SK-N-SH (cell line): ENCODE measurements at regions not wholly inside any gene's neighbourhood (a gene's known extent, or its start where the extent isn't known, plus 50 kb on each side); places are given as distances from the start of the nearest gene placed in this dataset.

Experiments
- CTCF ChIA-PET: fragments of 300-600, 350-600 bp; formaldehyde crosslinking; extraction: SDS; loops from one replicate; lab custom pipeline; 2021; lab: Yijun Ruan, JAX
- POLR2A ChIA-PET: fragments of 350-600 bp; sonication (Branson Sonifier 250); formaldehyde crosslinking; extraction: SDS; loops from one replicate; lab custom pipeline; 2020; ENCODE audit warnings: antibody characterized with exemption, inconsistent platforms; lab: Yijun Ruan, JAX
- DNase-seq: peaks from one replicate; pipeline ENCODE4 v3.0.0; 2012
- H2AFZ ChIP-seq: fragments of 200-600 bp; sonication (generic); 2 replicates; pipeline ENCODE4 v1.8.1; 2016; ENCODE audit warnings: antibody characterized with exemption, mild to moderate bottlenecking, low read depth
- H3F3A ChIP-seq: fragments of 200-600 bp; sonication (generic); replicated peaks from 2 replicates; pipeline ENCODE3; 2016; ENCODE audit warnings: antibody characterized with exemption, mild to moderate bottlenecking; ENCODE audit not compliant: insufficient read depth
- H3K27ac ChIP-seq, 2 experiments: fragments of 200-500 bp in 1 of 2; fragments of 200-600 bp in 1 of 2; sonication (Bioruptor generic) in 1 of 2; sonication (generic), shearing (Covaris generic) in 1 of 2; 2 replicates each; pipeline versions ENCODE4 v1.5.1 to v1.6.1; 2014 to 2016; ENCODE audit warnings: low read depth in 2 of 2, inconsistent platforms in 1 of 2, low read length in 1 of 2, mild to moderate bottlenecking in 1 of 2, mixed read lengths in 1 of 2
- H3K27me3 ChIP-seq: fragments of 200-600 bp; sonication (generic), shearing (Covaris generic); 2 replicates; pipeline ENCODE4 v1.6.1; 2016; ENCODE audit warnings: mixed run types; ENCODE audit not compliant: insufficient read depth
- H3K36me3 ChIP-seq, 2 experiments: fragments of 200-500 bp in 1 of 2; fragments of 200-600 bp in 1 of 2; sonication (Bioruptor generic) in 1 of 2; sonication (generic) in 1 of 2; replicated peaks in 1 of 2; 2 replicates each; pipeline versions ENCODE3 to v1.5.1; 2014 to 2016; ENCODE audit warnings: low read length in 1 of 2, mild to moderate bottlenecking in 1 of 2; ENCODE audit not compliant: insufficient read depth in 2 of 2, control insufficient read depth in 1 of 2
- H3K4me1 ChIP-seq, 2 experiments: fragments of 200-500 bp in 1 of 2; fragments of 200-600 bp in 1 of 2; sonication (Bioruptor generic) in 1 of 2; sonication (generic), shearing (Covaris generic) in 1 of 2; 2 replicates each; pipeline versions ENCODE4 v1.5.1 to v1.6.1; 2014 to 2016; ENCODE audit warnings: low read depth in 1 of 2, low read length in 1 of 2, mixed run types in 1 of 2; ENCODE audit not compliant: insufficient read depth in 2 of 2, control insufficient read depth in 1 of 2
- H3K4me2 ChIP-seq: fragments of 200-600 bp; sonication (generic), shearing (Covaris generic); 2 replicates; pipeline ENCODE4 v1.6.1; 2017; ENCODE audit warnings: mixed run types
- H3K4me3 ChIP-seq, 2 experiments: fragments of 200-500 bp in 1 of 2; fragments of 200-600 bp in 1 of 2; sonication (Bioruptor generic) in 1 of 2; sonication (generic), shearing (Covaris generic) in 1 of 2; 2 replicates each; pipeline versions ENCODE4 v1.5.1 to v1.8.1; 2014 to 2016; ENCODE audit warnings: low read depth in 2 of 2, inconsistent platforms in 1 of 2, low read length in 1 of 2, mild to moderate bottlenecking in 1 of 2, mixed read lengths in 1 of 2, moderate library complexity in 1 of 2
- H3K79me2 ChIP-seq: fragments of 200-600 bp; sonication (generic); 2 replicates; pipeline ENCODE4 v1.8.1; 2017; ENCODE audit warnings: mild to moderate bottlenecking; ENCODE audit not compliant: insufficient read depth
- H3K9ac ChIP-seq: fragments of 200-600 bp; sonication (generic); 2 replicates; pipeline ENCODE4 v1.6.1; 2017; ENCODE audit warnings: mixed run types
- H3K9me2 ChIP-seq: fragments of 200-600 bp; sonication (generic); 2 replicates; pipeline ENCODE4 v1.6.1; 2017; ENCODE audit warnings: mixed run types
- H3K9me3 ChIP-seq: fragments of 200-600 bp; sonication (generic); 2 replicates; pipeline ENCODE4 v1.6.1; 2017; ENCODE audit warnings: mixed run types, mild to moderate bottlenecking, moderate library complexity
- H4K20me1 ChIP-seq: fragments of 200-600 bp; sonication (generic); 2 replicates; pipeline ENCODE4 v1.6.1; 2017; ENCODE audit warnings: mild to moderate bottlenecking, mixed run types; ENCODE audit not compliant: insufficient read depth
- CHD2 ChIP-seq: fragments of 150-350 bp; IDR thresholded peaks from 2 replicates; pipeline ENCODE4 v1.6.1; 2018; ENCODE audit warnings: low read length; ENCODE audit not compliant: partially characterized antibody
- CTCF ChIP-seq: fragments of 200-600 bp; sonication (generic); IDR thresholded peaks from 2 replicates; pipeline ENCODE4 v1.6.1; 2017; ENCODE audit warnings: antibody characterized with exemption, mild to moderate bottlenecking, moderate library complexity
- ELF1 ChIP-seq: IDR thresholded peaks from 2 replicates; pipeline ENCODE4 v1.4.0; 2012
- EZH2phosphoT487 ChIP-seq: fragments of 200-600 bp; sonication (generic); IDR thresholded peaks from 2 replicates; pipeline ENCODE4 v1.6.1; 2017; ENCODE audit warnings: low read depth, mixed run types, mild to moderate bottlenecking, antibody characterized with exemption, moderate library complexity, borderline replicate concordance
- FOSL2 ChIP-seq: IDR thresholded peaks from 2 replicates; pipeline ENCODE4 v1.4.0; 2012; ENCODE audit warnings: low read depth, mild to moderate bottlenecking, moderate library complexity, borderline replicate concordance
- RAD21 ChIP-seq: IDR thresholded peaks from 2 replicates; pipeline ENCODE4 v1.6.1; 2012; ENCODE audit warnings: mild to moderate bottlenecking, low read length
- RFX5 ChIP-seq: IDR thresholded peaks from 2 replicates; pipeline ENCODE4 v1.6.1; 2012; ENCODE audit warnings: mild to moderate bottlenecking, improper control_type of control experiment, low read length
- TEAD4 ChIP-seq: IDR thresholded peaks from 2 replicates; pipeline ENCODE4 v1.4.0; 2012; ENCODE audit warnings: mild to moderate bottlenecking, borderline replicate concordance; ENCODE audit not compliant: insufficient read depth
- WGBS: methylation state at CpG from one replicate; pipeline ENCODE4 v1.1.6; 2017; ENCODE audit warnings: low lambda C conversion rate; 5-methylcytosine and 5-hydroxymethylcytosine counted together
- TF ChIP-seq, protein P1 (sequence below): fragments of 150-350 bp; IDR thresholded peaks from 2 replicates; pipeline ENCODE4 v1.6.1; 2017; ENCODE audit warnings: antibody characterized with exemption, low read length, low read depth, borderline replicate concordance
- TF ChIP-seq, protein P2 (sequence below): fragments of 150-350 bp; IDR thresholded peaks from 2 replicates; pipeline ENCODE4 v1.6.1; 2016; ENCODE audit warnings: mild to moderate bottlenecking, low read depth, low read length

DNA sequence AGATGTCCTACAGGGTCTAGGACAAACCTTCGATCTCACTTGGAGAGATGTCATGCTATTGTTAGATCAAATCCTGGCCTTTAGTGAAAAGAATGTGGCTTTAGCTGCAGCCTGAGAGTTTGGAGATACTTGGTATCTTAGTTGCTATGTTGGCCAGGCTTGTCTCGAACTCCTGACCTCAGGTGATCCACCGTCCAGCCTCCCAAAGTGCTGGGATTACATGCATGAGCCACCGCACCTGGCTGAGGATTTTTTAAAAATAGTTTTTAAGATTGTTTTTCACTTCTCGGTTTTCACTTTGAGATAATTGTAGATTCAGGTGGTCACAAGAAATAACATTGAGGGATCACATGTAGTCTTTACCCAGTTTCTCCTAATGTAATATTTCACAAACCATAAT, 738.3 kb upstream of the POM121L12 start:
- Histone ChIP-seq H2AFZ (no peak overlapping the region), H3K9me2 (no peaks in the 10 kb centered on the region), H3K9ac (no peak overlapping the region), H3K4me2 (no peak overlapping the region), H3K4me3 (no peak overlapping the region), H3K27ac (no peak overlapping the region), H3K27me3 (no peaks in the 10 kb centered on the region), H3K9me3 (no peaks in the 10 kb centered on the region), H4K20me1 (no peaks in the 10 kb centered on the region), H3K36me3 (no peaks in the 10 kb centered on the region), H3K4me1 (no peaks in the 10 kb centered on the region), H3F3A (no peaks in the 10 kb centered on the region), H3K79me2 (no peaks in the 10 kb centered on the region)
- no peak for DNase-seq
- 26% methylated on average over 5 of the region's 5 CpGs for WGBS
- ChIA-PET POLR2A (no interaction called here), CTCF (no interaction called here)
- TF ChIP-seq EZH2phosphoT487 (no peak), TEAD4 (no peak), RAD21 (no peak), CTCF (no peak), CHD2 (no peak)
- TF ChIP-seq, protein P1, sequence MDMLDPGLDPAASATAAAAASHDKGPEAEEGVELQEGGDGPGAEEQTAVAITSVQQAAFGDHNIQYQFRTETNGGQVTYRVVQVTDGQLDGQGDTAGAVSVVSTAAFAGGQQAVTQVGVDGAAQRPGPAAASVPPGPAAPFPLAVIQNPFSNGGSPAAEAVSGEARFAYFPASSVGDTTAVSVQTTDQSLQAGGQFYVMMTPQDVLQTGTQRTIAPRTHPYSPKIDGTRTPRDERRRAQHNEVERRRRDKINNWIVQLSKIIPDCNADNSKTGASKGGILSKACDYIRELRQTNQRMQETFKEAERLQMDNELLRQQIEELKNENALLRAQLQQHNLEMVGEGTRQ = no peak
- TF ChIP-seq, protein P2, sequence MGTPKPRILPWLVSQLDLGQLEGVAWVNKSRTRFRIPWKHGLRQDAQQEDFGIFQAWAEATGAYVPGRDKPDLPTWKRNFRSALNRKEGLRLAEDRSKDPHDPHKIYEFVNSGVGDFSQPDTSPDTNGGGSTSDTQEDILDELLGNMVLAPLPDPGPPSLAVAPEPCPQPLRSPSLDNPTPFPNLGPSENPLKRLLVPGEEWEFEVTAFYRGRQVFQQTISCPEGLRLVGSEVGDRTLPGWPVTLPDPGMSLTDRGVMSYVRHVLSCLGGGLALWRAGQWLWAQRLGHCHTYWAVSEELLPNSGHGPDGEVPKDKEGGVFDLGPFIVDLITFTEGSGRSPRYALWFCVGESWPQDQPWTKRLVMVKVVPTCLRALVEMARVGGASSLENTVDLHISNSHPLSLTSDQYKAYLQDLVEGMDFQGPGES = no peak

- H4K20me1 ChIP-seq = no peaks in the 10 kb centered on the region
- H3K9me2 ChIP-seq = no peaks in the 10 kb centered on the region
- no peak overlapping the region for H3K4me3 ChIP-seq
- H3K4me1 ChIP-seq = no peaks in the 10 kb centered on the region
- no peaks in the 10 kb centered on the region for H3K9me3 ChIP-seq
- H3F3A ChIP-seq = no peaks in the 10 kb centered on the region
- H3K27me3 ChIP-seq = no peaks in the 10 kb centered on the region
- no peaks in the 10 kb centered on the region for H3K36me3 ChIP-seq
- WGBS = 59% methylated on average over 7 of the region's 7 CpGs
- H2AFZ ChIP-seq = no peak overlapping the region
- CTCF ChIA-PET = no interaction called here
- H3K9ac ChIP-seq = no peak overlapping the region
- H3K4me2 ChIP-seq = no peak overlapping the region
- DNase-seq = no peak
- POLR2A ChIA-PET = no interaction called here
- no peaks in the 10 kb centered on the region for H3K79me2 ChIP-seq
- no peak for TF ChIP-seq FOSL2
- no peak for TF ChIP-seq ELF1
- TF ChIP-seq RFX5 = no peak
- no peak overlapping the region for H3K27ac ChIP-seq
Measured at GRCh38 chr7:52294942-52295341, 740.5 kb upstream of the POM121L12 start.
